Hepatocyte (in vitro differentiated cells): ENCODE measurements at regions not wholly inside any gene's neighbourhood (a gene's known extent, or its start where the extent isn't known, plus 50 kb on each side); places are given as distances from the start of the nearest gene placed in this dataset.

ENCODE experiments used
- CTCF ChIP-seq: fragments of 200-600 bp; sonication (generic); IDR thresholded peaks from 2 replicates; pipeline ENCODE4 v1.5.1; 2016; ENCODE audit warnings: antibody characterized with exemption, mild to moderate bottlenecking; ENCODE audit not compliant: poor library complexity
- EZH2phosphoT487 ChIP-seq: fragments of 200-600 bp; sonication (generic); IDR thresholded peaks from one replicate; pipeline ENCODE4 v1.6.1; 2018; ENCODE audit warnings: antibody characterized with exemption, mild to moderate bottlenecking, low read depth, moderate library complexity; ENCODE audit not compliant: unreplicated experiment, severe bottlenecking

- TF ChIP-seq EZH2phosphoT487, result no peak
- no peak for TF ChIP-seq CTCF
These were observed 210.4 kb downstream of the NECTIN3 start for GRCh38 chr3:111282024-111282423.
